Hematopoietic multipotent progenitor cell treated with erythropoietin and hydrocortisone succinate and interleukin-3 and kit ligand, for 6 days (in vitro differentiated cells): ENCODE measurements at regions not wholly inside any gene's neighbourhood (a gene's known extent, or its start where the extent isn't known, plus 50 kb on each side); places are given as distances from the start of the nearest gene placed in this dataset.
"Not testable (repeated sequence)": the region's sequence is repeated elsewhere in the genome, so short reads cannot be mapped to it uniquely, and the experiment has no call there.

Experiments
- DNase-seq: peaks from one replicate; pipeline ENCODE4 v3.0.0-alpha.2; 2015

DNA sequence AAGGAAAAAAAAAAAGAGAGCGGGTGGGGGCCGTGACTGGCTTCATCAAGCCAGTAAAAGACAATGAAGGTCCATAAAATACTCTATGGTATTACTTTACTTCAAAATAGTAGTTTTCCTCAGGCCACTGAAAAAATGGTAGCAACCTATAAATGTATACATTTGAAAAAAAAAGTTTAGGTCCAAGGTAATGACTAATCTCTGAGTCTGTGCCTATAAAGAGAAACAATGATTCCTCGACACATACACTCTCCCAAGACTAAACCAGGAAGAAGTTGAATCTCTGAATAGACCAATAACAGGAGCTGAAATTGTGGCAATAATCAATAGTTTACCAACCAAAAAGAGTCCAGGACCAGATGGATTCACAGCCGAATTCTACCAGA lies 84.5 kb upstream of the SIRPG start:
- not testable (repeated sequence) for DNase-seq

DNA sequence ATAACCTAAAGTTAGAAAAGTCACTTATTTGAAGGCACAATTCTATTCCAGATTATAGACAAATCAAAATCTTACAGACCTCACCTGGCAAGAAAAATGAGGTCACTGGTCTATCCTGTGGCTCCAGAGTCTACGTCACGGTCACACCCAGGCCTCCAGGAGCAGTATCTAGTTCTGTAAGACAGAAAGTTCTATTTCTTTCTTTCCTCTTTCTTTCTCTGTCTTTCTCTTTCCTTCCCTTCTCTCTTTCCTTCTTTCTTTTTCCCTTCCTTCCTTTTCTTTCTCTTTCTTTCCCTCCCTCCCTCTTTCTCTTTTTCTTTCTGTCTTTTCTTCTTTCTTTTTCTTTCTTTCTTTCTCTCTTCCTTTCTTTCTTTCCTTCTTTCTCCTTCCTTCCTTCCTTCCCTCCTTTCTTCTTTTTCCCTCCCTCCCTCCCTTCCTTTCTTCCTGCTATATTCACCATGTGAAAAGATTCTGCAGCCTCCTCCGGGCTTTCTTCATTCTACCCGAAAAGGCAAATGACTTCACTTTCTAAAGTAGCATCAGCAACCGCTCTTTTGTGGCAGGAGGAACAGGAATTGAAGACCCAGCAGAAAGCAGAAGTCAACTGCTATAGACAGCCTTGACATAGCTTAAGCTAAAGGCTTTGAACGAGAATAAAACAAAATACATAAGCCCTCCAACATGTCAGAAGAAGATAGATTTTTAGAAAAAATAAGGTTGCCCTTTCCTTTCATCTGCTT lies 83.9 kb upstream of the SIRPG start:
- peak; percentile 61 for DNase-seq

DNA sequence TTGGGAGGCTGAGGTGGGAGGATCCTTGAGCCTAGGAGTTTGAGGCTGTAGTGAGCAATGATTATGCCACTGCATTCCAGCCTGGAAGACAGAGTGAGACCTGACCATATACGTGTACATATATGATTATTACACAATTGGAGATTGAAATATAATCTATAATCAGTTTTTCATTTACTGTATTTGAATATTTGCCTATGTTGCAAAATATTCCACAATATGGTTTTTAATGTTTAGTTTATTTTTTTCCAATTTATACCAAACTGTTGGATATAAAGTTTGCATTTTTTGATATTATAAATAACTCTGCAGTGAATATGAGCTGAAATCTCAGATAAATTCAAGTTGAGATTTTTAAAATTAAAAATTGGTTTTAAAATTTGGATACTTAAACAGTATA lies 79.6 kb upstream of the SIRPG start:
- DNase-seq = no peak

DNA sequence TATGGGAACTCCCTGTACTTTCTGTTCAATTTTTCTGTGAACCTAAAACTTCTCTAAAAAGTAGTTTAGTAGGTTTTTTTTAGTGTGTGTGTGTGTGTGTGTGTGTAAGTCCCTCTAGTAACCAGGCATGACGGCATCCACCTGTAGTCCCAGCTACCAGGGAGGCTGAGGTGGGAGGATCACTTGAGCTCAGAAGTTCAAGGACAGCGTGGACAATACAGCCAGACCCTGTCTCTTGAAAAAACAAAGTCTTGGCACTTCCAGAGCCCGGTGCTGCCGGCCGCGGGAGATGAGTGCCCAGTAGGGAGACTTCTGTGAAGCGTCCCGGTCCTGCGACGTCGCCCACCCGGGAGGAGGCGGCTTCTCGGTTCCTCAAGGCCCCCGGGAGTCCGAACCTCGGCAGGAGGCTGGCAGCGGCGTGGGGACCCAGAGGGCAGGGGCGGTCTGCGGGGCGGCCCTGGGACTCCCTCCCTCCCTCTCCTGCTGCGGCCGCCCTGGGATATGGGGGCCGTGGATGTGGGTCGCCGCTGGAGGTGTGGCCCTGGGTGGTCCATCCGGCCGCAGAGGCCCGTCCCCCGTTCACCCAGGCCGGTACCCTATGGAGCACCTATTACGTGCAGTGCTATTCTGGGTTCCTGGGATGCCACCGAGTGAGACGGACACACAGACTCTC lies 78.0 kb upstream of the SIRPG start:
- DNase-seq = no peak

DNA sequence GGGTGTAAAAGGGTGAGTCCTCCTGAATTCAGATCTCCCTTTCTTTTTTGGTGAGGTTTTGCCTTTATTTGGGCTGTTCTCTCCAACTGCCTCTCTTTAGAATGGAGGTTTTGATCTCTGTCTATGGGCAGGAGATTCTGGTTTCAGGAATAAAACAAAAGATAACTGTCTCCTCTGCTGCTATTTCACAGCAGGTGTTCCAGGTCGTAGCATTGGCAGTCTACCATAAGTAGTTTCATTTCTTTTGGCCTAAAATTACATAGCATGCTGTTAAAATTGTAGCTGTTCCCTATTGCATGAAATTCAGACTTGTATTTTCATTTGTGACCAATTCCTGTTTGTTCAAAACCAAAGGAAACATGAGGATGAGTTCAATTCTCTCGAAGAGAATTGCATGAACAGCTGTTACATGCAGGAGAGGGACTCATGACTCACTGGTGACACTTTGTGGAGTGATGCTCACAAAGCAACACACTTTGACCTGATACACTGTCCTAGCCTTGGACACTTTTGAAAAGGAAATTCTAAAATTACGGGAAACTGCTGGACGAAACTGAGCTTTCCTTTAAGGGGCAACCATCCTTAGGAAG lies 76.8 kb upstream of the SIRPG start:
- peak; percentile 63 for DNase-seq

DNA sequence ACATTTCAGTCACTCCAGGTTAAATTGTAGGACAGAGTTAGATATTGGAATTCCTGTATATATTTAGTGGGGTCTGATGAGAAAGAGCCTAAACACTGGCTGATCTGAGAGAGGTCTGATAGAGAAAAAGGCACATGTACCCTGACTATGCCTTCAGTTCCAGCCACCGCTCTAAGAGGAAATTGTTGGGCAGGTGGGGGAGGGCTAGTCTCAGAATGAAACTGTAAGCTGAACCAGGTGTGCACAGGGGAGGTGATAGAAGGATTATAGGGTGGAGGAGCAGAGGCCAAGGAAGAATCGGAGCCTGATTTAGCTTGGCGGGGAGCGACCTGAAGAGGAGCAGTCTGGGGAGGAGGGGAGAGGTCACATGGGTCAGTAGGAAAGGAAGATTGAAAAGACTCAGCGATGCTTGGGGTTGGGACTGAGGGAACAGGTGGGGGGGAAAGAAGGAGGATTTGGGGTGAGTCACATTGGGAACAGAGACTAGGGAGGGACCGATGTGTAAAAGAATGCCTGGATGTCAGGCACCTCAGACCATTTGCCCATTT lies 74.3 kb upstream of the SIRPG start:
- not testable (repeated sequence) for DNase-seq

DNA sequence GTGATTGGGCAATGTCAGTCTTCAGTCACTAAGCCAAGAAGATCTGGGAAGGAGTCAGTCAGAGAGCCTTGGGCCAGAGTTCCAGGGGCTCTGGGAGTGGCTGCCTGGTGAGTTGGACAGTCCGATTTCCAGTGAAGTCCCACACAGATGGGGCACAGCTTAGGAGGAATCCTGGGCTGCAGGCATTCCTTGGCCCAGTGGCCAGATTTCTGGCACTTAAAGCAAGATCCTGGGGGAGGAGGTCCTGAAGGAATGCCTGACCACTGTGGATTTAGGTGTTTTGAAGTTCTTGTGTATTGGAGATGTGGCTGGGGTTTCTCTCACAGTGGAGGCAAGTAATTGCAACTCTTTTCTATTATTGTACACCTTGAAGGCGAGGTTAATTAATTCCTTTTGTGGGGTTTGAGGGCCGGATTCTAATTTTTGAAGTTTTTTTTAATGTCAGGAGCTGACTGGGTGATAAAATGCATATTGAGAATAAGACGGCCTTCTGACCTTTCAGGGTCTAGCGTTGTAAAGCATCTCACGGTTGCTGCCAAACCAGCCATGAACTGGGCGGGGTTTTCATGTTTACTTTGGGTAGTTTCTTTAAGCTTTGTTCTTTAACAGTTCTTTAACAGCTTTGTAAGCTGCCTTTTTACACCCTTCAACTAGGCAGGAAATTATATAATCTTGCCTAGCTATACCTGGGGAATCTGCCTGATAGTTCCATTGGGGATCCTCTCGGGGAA lies 73.6 kb upstream of the SIRPG start:
- not testable (repeated sequence) for DNase-seq

DNA sequence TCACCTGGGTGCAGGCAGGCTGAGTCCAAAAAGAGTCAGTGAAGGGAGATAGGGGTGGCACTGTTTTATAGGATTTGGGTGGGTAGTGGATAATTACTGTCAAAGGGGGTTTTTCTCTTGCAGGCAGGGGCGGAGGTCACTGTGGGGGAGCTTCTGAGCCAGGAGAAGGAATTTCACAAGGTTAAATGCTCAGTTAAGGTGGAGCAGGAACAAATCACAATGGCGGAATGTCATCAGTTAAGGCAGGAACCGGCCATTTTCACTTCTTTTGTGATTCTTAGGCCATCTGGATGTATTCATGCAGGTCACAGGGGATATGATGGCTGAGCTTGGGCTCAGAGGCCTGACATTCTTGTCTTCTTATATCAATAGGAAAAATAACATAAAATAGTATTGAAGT lies 69.7 kb upstream of the SIRPG start:
- DNase-seq = not testable (repeated sequence)

DNA sequence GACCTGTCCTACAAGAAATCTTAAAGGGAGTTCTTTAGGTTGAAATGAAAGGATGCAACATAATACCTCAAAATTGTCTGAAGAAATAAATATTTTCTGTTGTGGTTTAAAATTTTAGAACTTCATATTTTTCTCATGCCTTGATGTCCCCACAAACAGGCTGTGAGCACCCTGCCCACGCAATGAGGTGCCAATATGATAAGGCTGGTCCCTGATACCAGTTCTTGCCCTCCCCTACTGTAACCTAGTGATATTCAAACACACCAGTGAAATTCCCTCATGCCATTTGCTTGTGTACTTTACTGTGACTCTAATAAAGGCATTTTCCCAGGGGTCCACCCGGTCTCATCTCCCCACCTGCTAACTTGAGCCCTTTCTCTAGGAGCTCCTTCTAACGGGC lies 67.3 kb upstream of the SIRPG start:
- peak; percentile 27 for DNase-seq

DNA sequence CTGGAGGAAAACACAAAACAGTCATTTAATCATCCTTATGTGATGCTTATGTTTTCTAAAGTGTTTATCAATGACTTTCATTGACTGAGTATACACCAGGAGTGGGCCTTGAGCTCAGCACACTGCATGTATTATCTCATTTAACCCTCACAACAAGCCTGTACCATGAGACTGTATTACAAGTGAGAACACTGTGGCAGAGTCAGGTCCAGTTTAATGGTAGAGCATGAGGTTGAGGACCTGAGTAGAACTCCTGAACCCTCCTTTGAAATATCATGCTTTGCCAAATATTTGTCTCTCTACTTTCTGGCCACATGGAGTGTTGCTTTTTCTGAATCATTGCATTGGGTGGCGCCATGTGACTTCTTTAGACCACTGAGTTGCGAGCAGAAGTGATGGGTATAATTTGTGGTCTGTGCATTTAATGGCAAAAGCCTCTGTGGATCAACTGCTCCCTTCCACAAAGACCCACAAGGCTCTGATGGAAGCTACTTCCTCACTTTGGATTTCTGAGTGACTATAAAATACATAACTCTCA lies 65.0 kb upstream of the SIRPG start:
- no peak for DNase-seq

DNA sequence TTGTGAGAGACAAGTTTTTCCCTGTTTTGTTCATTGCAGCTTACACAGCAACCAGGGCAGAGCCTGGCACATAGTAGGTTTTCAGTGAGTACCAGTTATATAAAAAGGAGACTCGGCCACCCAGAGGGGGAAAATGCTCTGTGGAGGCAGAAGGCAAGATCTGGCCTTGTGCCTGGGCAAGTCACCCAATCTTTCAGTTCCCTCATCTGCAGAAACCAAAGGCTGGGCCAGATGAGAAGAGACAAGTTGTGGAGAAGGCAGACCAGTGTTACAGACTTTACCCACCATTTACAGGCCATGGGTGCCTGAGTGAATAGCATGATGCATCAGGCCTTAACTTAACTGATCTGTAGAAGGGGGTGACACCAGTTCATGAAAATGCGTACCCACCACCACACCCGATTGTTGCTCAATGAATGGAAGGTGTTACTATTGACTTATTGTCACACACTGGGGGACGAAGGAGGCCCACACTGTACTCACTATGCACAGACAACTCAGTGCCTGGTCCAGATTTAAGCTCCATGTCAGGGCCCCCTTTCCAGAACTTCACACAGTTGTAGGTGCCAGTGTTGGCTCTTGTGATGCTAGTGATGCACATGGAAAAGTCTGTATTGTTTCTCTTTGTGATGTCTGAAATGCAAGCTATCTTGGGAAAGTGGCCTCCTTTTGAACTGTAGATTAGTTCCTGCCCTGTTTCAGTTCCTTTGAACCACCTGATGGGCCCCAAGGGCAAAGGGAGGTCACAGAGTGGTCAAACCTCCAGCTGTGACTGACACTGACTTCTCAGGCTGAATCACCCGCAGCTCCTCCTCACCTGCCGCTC lies 64.3 kb upstream of the SIRPG start:
- no peak for DNase-seq

DNA sequence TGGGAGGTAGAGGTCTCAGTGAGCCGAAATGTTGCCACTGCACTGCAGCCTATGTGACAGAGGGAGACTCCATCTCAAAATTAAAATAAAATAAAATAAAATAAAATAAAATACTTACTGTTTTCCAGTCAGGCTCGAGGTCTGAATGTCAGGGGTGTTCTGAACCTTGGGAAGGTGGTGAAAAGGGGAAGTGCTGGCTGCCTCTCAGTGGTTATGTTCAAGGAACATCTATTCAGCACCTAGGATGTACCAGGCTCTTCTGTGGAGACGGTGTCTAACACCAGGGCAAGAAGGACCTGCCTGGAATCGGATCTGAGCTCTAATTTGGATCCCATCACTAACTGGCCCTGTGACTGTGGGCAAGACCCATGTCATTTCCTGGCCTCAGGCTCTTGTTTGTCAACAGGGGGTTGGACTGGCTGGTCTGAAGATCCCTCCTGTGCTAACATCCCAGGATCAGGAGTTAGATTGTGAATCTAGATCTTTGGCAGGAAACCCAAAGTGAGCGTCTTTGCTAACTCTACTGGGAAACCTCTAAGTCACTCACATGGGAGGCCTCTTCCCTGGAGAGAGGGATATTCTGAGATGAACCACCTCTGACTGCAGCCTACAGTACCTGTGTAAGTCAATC lies 63.4 kb upstream of the SIRPG start:
- no peak for DNase-seq

DNA sequence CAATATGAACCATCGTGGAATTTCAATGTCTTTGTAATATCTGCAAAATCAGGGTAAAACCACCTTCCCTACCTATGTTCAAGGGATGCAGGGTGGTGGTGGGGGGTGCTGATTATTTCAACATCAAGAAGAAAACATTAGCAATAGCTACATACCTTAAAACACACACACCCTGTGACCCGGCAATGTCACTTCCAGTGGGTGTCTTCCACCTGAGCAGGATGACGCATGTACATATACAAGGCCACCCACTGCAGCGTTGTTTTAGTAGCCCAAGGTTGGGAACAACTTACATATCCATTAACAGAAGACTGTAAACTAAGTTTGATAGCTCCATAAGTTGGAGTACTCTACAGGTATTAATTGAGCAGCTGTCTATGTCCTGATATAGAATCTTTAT lies 62.6 kb upstream of the SIRPG start:
- DNase-seq = no peak

DNA sequence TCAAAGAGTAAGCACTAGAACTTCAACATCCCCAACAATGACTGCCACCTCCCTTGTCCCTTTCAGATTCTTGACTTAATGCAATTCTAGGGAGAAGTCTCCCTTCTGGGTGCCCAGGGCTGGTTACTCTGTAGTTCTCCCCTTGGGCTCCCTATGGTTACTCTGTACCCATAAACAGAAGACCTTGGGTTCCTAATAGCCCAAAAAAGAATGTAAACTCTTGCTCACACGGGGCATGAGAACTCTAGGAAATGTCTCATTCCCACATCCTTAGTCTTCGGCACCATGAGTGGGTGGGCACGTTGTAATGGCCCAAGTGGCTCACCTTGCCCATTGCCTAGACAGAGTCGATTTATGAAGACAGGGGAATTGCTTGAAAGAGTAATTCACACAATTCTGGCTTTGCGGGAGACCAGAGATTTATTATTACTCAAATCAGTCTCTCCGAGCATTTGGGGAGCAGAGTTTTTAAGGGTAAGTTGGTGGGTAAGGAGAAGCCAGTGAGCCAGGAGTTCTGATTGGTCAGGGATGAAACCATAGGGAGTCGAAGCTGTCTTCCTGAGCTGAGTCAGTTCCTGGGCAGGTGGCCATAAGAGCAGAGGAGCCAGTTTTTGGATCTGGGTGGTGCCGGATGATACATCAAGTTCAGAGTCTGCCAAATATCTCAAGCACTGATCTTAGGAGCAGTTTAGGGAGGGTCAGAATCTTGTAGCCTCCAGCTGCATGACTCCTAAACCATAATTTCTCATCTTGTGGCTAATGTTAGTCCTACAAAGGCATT lies 61.2 kb upstream of the SIRPG start:
- peak; percentile 35 for DNase-seq

DNA sequence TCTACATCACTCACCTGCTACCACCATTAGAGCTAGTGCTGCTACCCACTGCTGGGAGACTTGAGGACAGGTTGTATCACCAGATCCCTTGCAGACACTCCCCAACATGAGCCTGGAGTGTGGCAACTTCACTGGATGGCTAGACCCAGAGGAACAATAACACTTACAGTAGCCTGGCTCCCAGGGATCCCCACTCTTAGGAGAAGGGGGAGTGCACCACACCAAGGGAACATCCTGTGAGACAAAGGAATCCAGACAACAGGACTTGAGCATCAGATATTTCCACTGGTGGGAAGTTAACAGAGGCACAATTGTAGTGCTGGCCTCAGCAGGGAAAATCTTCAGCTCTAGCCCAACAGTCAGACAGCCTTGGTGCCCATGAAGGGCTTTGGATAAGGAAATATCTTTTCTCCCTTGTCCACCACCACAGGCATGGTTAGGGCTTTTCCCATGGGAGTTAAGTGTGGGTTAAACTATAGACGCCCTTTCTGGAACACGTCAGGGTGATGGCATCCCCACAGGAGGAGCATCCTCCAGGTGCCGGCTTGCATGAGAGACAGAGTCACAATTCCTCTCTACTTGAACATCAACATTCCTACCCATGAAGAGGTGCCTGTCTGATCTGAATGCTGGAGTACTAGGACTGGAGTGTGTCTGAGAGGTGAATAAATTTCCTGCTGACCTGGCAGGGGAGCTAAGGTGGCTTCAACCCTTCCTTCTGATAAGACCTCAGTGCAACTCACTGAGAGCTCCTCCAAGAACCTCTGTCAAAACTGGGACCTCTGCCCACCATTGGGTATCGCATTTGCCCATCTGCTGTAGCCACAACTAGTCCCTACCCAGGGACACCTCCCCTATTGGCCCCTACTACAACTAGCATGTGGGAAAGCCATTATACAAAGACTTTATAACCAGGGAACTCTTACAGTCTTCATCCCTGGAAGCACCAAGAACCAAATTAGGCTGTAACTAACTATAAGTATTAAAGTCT lies 55.4 kb upstream of the SIRPG start:
- DNase-seq = peak; percentile 66

DNA sequence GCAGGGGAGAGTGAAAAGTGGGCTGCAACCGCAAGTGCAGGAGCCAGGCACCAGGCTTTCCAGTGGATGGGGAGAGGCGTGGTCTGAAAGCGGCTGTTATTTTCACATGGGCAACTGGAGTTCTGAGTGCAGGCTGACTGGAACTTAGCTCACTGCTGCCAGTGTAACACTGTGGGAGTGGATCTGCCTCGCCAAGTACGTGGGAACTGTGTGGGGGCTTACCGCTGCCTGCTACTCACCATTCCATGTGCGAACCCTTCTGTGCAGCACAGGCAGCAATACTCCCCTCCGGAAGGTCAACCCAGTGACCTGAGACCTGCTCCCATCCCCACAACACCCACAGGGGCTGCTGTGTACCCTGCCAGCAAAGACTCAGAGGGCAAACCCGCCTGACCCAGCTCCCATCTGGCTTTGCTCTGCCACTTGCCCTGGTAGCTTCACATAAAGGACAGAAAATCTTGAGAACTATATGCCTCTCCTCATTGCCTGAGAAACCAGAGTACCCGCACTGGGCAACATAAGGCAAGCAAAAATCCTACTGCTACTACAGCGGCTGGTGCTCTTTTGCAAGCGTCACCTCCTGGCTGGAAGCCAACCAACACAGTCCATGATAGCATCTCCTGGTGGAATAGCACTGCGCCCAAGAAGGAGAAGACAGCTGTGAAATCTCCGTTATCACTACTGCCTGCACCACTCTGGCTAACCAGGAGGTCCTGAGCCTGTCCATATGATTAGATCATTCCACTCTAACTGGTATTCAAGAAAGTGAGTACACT lies 54.4 kb upstream of the SIRPG start:
- peak; percentile 90 for DNase-seq

DNA sequence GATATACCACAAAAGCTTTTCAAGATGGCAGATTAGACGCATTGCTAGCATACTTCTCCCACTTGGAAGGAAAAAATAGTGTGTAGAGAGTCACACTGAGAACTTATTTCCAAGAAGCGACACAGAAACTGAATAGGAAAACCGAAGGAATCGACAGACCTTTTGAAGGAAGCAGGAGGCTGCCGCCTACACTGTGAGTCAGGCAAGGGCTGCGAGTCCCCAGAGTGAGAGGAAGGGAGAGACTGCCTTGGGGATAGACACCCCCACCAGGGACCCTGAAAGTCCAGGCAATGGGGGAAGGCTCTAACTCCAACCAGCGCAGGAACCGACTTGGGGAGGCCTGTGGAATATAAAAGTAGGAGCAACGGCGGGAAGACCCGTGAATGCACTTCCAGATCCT lies 53.7 kb upstream of the SIRPG start:
- DNase-seq = no peak

DNA sequence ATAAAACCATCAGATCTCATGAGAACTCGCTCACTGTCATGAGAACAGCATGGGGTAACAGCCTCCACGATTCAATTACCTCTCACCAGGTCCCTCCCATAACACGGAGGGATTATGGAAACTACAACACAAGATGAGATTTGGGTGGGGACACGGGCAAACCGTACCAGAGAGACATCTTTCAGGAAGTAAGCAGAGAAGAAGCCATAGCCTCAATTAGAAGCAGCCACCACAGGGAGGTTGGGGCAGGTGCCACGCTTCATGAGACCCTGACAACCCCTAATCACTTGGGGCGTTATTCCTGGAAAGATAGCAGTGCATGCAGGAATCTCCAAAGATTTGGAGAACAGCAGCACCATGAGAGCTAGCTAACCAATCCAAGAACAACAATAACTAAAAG lies 52.9 kb upstream of the SIRPG start:
- no peak for DNase-seq
